Panc1 (cell line): ENCODE measurements at regions not wholly inside any gene's neighbourhood (a gene's known extent, or its start where the extent isn't known, plus 50 kb on each side); places are given as distances from the start of the nearest gene placed in this dataset.

ENCODE experiments used
- ATAC-seq: fragments of 200-7000 bp; cut with Tn5 transposase; 2 replicates; pipeline ENCODE4 v1.9.1; 2020; ENCODE audit warnings: mild to moderate bottlenecking, moderate library complexity
- BruUV-seq: library from RNA; stranded (reverse); fragments of 400-500 nt; replicated peaks from 2 replicates; lab custom pipeline; 2021; lab: Mats Ljungman, UMichigan
- CTCF ChIA-PET: fragments of 300-600 bp; sonication (Branson Sonifier 250); formaldehyde crosslinking; loops from one replicate; lab custom pipeline; 2022; ENCODE audit warnings: antibody characterized with exemption; lab: Charles Lee
- POLR2A ChIA-PET: fragments of 300-600 bp; sonication (Branson Sonifier 250); formaldehyde crosslinking; loops from one replicate; lab custom pipeline; 2022; ENCODE audit warnings: antibody characterized with exemption; lab: Charles Lee
- DNase-seq: peaks from one replicate; pipeline ENCODE4 v3.0.0-alpha.2; 2010; ENCODE audit warnings: low read depth, low spot score
- H3K27ac ChIP-seq: 2 replicates; pipeline ENCODE4 v1.5.1; 2011; ENCODE audit warnings: mild to moderate bottlenecking, low read length, inconsistent platforms
- H3K27me3 ChIP-seq: fragments of 200-500 bp; sonication (Bioruptor generic); 2 replicates; pipeline ENCODE4 v1.6.0; 2014; ENCODE audit warnings: low read length, inconsistent platforms; ENCODE audit not compliant: control insufficient read depth, insufficient read depth
- H3K36me3 ChIP-seq: fragments of 200-500 bp; sonication (Bioruptor generic); 2 replicates; pipeline ENCODE4 v1.5.1; 2014; ENCODE audit warnings: inconsistent platforms, mild to moderate bottlenecking, low read length, moderate library complexity; ENCODE audit not compliant: control insufficient read depth, insufficient read depth
- H3K4me1 ChIP-seq: 2 replicates; pipeline ENCODE4 v1.5.1; 2011; ENCODE audit warnings: inconsistent platforms, mild to moderate bottlenecking, low read length, moderate library complexity; ENCODE audit not compliant: control insufficient read depth, insufficient read depth
- H3K4me3 ChIP-seq, 2 experiments: 2 replicates each; pipeline ENCODE4 v1.5.1; 2011 to 2012; ENCODE audit warnings: low read depth in 2 of 2, low read length in 2 of 2, mild to moderate bottlenecking in 2 of 2, inconsistent platforms in 1 of 2, moderate library complexity in 1 of 2
- H3K9me3 ChIP-seq: fragments of 200-500 bp; sonication (Bioruptor generic); 2 replicates; pipeline ENCODE4 v1.5.1; 2014; ENCODE audit warnings: low read depth, mild to moderate bottlenecking, inconsistent platforms, low read length, moderate library complexity; ENCODE audit not compliant: control insufficient read depth, insufficient read depth
- POLR2AphosphoS5 ChIP-seq: IDR thresholded peaks from 2 replicates; pipeline ENCODE4 v1.6.1; 2012; ENCODE audit warnings: mild to moderate bottlenecking, low read depth, low read length, moderate library complexity
- SIN3A ChIP-seq: IDR thresholded peaks from 2 replicates; pipeline ENCODE4 v1.6.1; 2012; ENCODE audit warnings: low read depth, mild to moderate bottlenecking, low read length, moderate library complexity, borderline replicate concordance; ENCODE audit not compliant: insufficient read depth
- TCF7L2 ChIP-seq: IDR thresholded peaks from 2 replicates; pipeline ENCODE4 v1.6.1; 2011; ENCODE audit warnings: mild to moderate bottlenecking, low read depth, low read length, inconsistent platforms
- in situ Hi-C: cut with HindIII; loops from 2 replicates; pipeline ENCODE4 v1.10.0; 2016; ENCODE audit warnings: low sequenced_read_pairs, low pct_unique_long_range_greater_than_20kb
- intact Hi-C: fragments of 100-400 bp; cut with micrococcal nuclease; formaldehyde crosslinking; loops from one replicate; pipeline ENCODE4 v1.10.0; 2022; ENCODE audit not compliant: unreplicated experiment
- TF ChIP-seq, protein P1 (sequence below), 2 experiments: IDR thresholded peaks; 2 replicates each; pipeline ENCODE4 v1.6.1; 2011 to 2012; ENCODE audit warnings: low read depth in 2 of 2, control low read depth in 1 of 2, low read length in 1 of 2, mild to moderate bottlenecking in 1 of 2, moderate library complexity in 1 of 2; ENCODE audit not compliant: insufficient read depth in 1 of 2
- TF ChIP-seq, protein P2 (sequence below): fragments of 450-650 bp; IDR thresholded peaks from 2 replicates; pipeline ENCODE4 v1.5.1; 2017; ENCODE audit warnings: mild to moderate bottlenecking

- H3K4me3 ChIP-seq, result no peak overlapping the region
- no peaks in the 10 kb centered on the region for H3K27me3 ChIP-seq
- no peaks in the 10 kb centered on the region for H3K36me3 ChIP-seq
- no peaks in the 10 kb centered on the region; the same call in 1 of the 2 replicates for H3K4me1 ChIP-seq
- ATAC-seq (no peak), DNase-seq (no peak)
- ChIA-PET POLR2A (no interaction called here), CTCF (no interaction called here)
- no peaks in the 10 kb centered on the region for H3K9me3 ChIP-seq
- no TSS peak for BruUV-seq
- no peak overlapping the region for H3K27ac ChIP-seq
- TF ChIP-seq, protein P1, sequence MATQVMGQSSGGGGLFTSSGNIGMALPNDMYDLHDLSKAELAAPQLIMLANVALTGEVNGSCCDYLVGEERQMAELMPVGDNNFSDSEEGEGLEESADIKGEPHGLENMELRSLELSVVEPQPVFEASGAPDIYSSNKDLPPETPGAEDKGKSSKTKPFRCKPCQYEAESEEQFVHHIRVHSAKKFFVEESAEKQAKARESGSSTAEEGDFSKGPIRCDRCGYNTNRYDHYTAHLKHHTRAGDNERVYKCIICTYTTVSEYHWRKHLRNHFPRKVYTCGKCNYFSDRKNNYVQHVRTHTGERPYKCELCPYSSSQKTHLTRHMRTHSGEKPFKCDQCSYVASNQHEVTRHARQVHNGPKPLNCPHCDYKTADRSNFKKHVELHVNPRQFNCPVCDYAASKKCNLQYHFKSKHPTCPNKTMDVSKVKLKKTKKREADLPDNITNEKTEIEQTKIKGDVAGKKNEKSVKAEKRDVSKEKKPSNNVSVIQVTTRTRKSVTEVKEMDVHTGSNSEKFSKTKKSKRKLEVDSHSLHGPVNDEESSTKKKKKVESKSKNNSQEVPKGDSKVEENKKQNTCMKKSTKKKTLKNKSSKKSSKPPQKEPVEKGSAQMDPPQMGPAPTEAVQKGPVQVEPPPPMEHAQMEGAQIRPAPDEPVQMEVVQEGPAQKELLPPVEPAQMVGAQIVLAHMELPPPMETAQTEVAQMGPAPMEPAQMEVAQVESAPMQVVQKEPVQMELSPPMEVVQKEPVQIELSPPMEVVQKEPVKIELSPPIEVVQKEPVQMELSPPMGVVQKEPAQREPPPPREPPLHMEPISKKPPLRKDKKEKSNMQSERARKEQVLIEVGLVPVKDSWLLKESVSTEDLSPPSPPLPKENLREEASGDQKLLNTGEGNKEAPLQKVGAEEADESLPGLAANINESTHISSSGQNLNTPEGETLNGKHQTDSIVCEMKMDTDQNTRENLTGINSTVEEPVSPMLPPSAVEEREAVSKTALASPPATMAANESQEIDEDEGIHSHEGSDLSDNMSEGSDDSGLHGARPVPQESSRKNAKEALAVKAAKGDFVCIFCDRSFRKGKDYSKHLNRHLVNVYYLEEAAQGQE (IDR thresholded peaks at IDR 0.05; ENCODE audit: insufficient read depth in 1 of 2, low read depth in 2 of 2, low read length in 1 of 2), result no peak
- TF ChIP-seq, protein P2, sequence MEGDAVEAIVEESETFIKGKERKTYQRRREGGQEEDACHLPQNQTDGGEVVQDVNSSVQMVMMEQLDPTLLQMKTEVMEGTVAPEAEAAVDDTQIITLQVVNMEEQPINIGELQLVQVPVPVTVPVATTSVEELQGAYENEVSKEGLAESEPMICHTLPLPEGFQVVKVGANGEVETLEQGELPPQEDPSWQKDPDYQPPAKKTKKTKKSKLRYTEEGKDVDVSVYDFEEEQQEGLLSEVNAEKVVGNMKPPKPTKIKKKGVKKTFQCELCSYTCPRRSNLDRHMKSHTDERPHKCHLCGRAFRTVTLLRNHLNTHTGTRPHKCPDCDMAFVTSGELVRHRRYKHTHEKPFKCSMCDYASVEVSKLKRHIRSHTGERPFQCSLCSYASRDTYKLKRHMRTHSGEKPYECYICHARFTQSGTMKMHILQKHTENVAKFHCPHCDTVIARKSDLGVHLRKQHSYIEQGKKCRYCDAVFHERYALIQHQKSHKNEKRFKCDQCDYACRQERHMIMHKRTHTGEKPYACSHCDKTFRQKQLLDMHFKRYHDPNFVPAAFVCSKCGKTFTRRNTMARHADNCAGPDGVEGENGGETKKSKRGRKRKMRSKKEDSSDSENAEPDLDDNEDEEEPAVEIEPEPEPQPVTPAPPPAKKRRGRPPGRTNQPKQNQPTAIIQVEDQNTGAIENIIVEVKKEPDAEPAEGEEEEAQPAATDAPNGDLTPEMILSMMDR, result no peak
- TF ChIP-seq TCF7L2 (no peak), SIN3A (no peak), POLR2AphosphoS5 (no peak)
- intact Hi-C loops, result no loop called here
- in situ Hi-C loops, result no loop called here
Observed at GRCh38 chr6:18328540-18328939, 58.6 kb upstream of the RNF144B start.

DNA sequence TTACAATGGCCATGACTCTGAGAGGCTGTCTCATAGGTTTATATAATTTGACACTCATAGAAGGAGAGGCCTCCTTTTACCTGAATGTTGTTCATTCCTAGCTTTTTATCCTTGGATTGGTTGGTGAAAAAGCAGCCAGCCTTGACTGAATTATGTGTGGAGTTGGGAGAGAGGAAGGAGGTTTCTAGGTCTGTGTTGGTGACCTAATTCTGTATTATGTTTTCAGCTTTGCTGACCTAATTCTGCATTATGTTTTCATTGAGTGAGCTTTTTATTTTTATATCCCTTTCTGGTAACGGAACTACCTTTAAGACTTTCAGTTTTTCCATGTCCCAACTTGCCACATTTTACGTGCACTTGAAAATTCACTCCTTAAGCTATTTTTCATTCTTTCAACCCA, 59.1 kb upstream of the RNF144B start:
- BruUV-seq, result no TSS peak
- H3K4me3 ChIP-seq, result no peak overlapping the region
- no peaks in the 10 kb centered on the region for H3K36me3 ChIP-seq

More for the DNA sequence above, 59.1 kb upstream of the RNF144B start:
- Histone ChIP-seq H3K4me1 (no peaks in the 10 kb centered on the region; the same call in 1 of the 2 replicates), H3K27ac (no peak overlapping the region), H3K9me3 (no peaks in the 10 kb centered on the region), H3K27me3 (no peaks in the 10 kb centered on the region)
- in situ Hi-C loops (no loop called here), intact Hi-C loops (no loop called here)
- DNase-seq (no peak), ATAC-seq (no peak)
- ChIA-PET CTCF (no interaction called here), POLR2A (no interaction called here)
- TF ChIP-seq SIN3A, result no peak
- TF ChIP-seq POLR2AphosphoS5, result no peak
- TF ChIP-seq, protein P2, result no peak
- TF ChIP-seq TCF7L2, result no peak
- TF ChIP-seq, protein P1 (IDR thresholded peaks at IDR 0.05; ENCODE audit: insufficient read depth in 1 of 2, low read depth in 2 of 2, low read length in 1 of 2), result no peak
